Stimulated activated CD4-positive, alpha-beta T cell treated with anti-CD3 and anti-CD28 coated beads, Interleukin-4, amount 100 ng/mL, for 48 hours (primary cell): ENCODE measurements at regions not wholly inside any gene's neighbourhood (a gene's known extent, or its start where the extent isn't known, plus 50 kb on each side); places are given as distances from the start of the nearest gene placed in this dataset.

Source experiments
- DNase-seq, 2 donors: peaks; one replicate each; pipeline ENCODE4 v3.0.0-alpha.2; 2020; ENCODE audit warnings: low read depth in 2 of 2

GRCh38 chr14:97266653-97267052 lies 469.5 kb downstream of the VRK1 start:
- no peak for DNase-seq

- no peak for DNase-seq
These were observed 470.3 kb downstream of the VRK1 start for GRCh38 chr14:97267509-97267908.

DNA sequence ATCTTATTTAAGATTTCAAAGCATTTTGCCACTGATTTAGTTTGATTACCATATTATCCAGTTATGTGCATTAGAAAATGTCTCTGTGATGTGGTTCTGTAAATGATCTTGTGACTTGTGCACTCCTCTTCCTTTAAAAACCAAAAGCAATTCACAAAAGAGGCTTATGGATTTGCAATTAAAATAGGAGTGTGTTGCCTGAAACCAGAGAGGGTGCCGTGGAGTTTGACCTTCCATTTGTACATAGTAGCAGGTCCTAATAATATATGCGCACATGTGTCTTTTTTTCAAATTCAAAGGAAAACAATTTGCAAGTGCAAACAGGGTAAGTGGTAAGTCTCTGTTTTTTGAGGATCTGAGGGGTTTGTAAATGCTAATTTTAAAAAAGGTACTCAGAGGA lies 470.9 kb downstream of the VRK1 start:
- DNase-seq: no peak

DNA sequence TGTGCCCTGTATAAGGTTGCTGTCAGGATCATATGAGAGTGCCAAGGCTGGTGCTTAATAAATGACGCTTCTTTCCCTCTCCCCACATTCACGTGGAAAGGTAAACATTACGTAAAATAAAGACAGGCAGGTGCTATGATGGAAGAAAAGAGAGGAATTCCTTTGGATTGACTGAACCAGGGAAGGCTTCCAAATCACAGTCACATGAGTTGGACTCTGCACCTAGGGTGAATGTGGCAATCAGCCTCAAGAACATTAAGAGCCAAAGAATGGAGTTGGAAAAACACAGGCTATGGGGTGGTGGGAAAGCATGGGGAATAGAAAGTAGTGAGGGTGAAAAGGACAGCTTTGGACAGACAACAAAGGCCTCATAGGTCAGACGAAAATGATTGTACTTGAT lies 473.1 kb downstream of the VRK1 start:
- no peak for DNase-seq

DNA sequence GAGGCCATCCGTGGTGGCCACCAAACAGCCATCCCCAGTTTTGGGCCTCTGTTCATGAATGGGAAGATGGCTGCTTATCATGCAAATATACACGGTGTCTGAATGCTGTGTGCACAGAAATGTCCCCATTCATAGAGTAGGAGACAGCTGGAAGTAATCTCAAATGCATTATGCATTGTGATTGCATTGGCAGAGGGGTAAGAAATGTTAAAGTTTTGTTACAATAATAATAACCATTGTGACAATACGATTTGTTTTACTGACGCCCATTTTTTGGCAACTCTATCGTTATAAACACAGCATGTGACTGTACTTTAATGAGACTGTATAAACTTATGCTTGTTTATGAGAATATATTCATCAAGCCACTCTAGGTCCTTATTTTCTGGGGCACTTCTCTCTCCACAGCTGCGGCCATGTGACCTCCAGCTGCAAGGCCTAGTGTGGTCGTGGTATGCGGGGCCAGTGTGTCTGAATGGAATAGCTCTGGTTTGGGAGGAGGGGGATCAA lies 474.3 kb downstream of the VRK1 start:
- no peak for DNase-seq

- DNase-seq: no peak
These were observed 476.4 kb downstream of the VRK1 start for GRCh38 chr14:97273540-97273939.

- DNase-seq: no peak
These were observed 477.4 kb downstream of the VRK1 start for GRCh38 chr14:97274626-97275025.

DNA sequence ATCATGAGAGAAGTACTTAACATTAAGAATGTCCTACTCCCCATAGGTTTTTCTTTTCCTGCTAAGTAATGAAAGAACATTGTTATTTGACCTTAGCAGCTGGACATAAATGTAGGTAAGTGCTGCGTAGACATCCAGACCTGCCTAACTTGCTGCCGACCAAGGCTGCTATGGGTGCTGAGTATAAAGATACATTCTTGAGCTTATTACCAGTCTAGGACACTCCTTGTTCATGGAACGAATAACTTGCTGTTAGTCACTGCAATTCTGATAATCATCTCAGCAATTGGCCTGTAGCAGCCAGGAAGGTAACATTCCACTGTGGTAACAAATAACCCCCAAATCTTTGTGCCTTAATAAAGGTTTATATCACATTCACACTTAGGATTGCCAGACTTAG lies 478.1 kb downstream of the VRK1 start:
- no peak for DNase-seq

GRCh38 chr14:97276573-97276972 lies 479.4 kb downstream of the VRK1 start:
- DNase-seq: no peak

DNA sequence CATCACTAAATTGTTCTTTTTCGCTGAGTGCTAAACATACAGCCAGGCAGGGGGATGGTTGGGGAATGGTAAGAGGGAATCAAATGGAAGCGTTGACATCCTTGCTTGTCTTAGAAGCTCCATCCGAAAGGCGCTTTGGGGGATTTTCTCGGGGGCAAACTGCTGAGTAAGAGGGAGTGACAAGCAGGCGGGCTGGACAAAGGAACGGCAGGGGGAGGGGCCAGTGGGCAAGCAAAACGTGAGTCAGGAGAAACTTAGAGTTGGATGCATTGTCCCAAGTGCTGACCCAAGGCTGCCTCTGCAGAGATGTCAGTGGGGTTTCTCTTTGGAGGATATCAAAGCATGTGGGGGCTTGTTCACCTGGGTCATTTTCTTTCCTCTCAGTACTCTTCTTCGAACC lies 480.5 kb downstream of the VRK1 start:
- DNase-seq: no peak

DNA sequence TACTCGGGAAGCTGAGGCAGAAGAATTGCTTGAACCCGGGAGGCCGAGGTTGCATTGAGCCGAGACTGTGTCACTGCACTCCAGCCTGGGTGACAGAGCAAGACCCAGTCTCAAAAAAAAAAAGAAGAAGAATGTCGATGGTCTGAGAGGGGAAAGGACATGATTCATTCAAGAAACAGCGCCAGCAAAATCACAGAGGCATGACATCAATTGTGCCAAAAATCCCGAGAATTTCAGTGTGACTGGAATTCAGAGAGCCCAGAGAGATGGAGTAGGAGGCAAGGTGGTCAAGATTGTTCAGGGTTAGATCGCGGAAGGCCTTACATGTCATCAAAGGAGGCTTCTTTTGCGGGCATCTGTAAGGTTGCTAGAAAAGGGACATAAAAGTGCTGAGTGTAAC lies 483.3 kb downstream of the VRK1 start:
- DNase-seq: no peak

GRCh38 chr14:97281741-97282140 lies 484.6 kb downstream of the VRK1 start:
- DNase-seq: no peak

DNA sequence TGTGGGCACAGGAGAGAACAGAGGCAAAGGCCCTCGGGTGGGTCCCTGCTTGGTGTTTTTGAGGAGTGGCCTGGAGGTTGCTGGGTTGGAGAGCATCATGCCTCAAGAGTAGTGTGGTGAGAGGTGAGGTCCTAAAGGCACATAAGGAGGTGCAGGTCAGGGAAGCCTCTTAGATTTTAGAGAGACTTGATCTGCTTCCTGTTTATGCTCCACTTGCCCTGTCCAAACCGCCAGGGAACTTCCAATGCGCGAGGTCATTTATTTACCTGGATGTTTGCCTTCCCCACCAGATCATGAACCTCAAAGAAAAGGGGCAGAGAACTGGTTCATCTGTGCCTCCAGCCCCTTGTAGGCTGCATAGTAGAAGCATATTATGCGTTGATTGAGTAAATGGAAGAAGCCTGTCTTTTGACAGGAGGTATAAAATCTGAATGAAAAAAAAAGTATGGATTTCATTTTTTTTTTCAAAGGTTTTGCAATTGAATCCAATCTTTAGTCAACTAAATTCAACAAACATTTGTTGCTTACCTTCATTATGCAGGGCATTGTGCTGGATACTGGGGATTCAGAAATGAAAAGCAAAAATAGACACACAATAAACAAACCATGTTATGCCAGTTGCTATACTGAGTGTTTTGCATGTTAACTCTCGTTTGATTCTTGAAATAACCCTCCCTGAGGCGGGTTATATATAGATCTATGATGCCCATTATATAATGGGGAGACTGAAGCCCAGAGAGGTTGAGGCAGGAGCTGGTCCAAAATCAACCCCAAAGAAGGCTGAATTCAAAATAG lies 485.2 kb downstream of the VRK1 start:
- DNase-seq: no peak

- DNase-seq: no peak
These were observed 485.8 kb downstream of the VRK1 start for GRCh38 chr14:97283005-97283403.

- DNase-seq: no peak
These were observed 486.2 kb downstream of the VRK1 start for GRCh38 chr14:97283426-97283825.

- DNase-seq: no peak
These were observed 486.7 kb downstream of the VRK1 start for GRCh38 chr14:97283841-97284240.

GRCh38 chr14:97287956-97288355 lies 490.8 kb downstream of the VRK1 start:
- DNase-seq: no peak

DNA sequence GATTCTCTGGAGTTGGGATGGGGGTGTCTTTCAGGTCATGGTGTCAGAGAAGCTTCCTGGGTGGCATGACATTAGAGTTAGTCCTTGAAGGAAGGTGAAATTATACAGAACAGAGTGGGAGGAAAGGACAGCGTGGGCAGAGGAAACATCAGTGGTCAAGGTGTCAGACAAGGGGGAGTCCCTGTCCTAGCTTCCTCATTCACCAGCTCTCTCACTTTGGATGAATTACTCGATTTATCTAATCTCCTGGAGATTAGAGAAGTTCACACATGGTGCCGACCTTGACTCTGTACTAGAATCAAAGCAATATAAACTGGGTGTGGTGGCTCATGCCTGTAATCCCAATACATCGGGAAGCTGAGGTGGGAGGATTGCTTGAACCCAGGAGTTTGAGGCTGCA lies 492.9 kb downstream of the VRK1 start:
- DNase-seq: no peak

GRCh38 chr14:97290977-97291376 lies 493.8 kb downstream of the VRK1 start:
- DNase-seq: no peak

DNA sequence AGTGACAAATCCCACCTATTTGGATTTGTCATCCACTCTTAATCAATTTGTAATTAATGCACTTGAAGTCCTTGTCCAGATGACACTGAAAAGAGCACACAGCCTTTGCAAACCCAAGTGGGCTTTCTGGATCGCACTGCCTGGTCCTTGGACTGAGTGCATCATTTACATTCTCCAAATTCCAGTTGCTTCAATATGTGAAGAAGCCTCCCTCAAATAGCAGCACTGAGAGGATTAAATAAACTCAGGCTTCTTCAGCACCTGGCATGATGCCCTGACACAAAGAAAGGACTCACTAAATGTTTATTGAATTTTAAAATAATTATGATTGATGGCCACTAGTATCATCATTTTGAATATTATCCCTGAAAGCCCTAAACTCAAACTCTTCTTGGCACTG lies 496.5 kb downstream of the VRK1 start:
- no peak for DNase-seq

DNA sequence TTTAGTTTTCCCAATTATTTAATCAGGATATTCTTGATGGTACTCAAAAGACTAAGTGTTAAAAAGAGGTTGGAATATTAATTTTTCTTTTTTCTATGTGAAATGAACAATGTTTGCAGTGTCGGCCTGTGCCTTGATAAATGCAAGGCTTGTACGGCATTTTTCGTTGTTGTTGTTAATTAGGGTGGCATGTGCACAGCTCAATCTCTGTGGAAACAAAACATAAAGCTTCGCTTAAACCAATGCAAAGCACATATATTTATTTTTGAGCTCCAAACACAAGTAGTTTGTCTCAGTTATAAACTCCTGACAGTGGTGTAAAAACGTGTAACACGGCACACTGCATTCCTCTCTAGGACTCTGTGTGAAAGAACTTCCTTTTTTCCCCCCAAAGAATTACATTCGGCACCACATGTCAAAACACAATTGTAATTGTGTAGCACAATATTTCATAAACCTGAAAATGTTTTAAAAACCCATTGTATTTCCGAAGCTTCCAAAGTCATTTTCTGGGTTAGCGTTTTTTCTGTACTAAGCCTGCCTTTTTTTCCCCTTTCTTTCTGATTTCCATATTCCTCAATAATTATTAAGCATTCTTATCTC lies 498.0 kb downstream of the VRK1 start:
- DNase-seq: no peak

GRCh38 chr14:97296176-97296575 lies 499.0 kb downstream of the VRK1 start:
- DNase-seq: no peak

- DNase-seq: no peak
These were observed 499.9 kb downstream of the VRK1 start for GRCh38 chr14:97297100-97297499.

DNA sequence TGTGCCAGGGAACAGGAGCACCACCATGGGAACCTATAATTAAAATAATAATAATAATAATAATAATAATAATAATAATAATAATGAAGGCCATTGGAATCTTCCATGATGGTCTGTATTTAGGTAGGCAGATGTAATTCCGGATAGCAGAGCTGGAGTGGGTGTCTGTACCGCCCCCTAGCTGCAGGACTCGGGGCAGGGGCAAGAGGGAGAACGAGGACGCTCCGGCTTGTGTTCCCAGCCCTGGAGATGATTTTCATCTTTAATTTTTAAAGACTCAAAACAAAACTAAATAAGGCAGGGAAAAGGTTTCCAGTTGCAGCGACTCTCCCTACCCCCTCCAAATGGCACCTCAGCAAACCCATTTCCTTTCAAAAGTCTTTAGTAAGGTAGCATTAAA lies 501.1 kb downstream of the VRK1 start:
- DNase-seq: no peak
